ENCODE measurements at regions not wholly inside any gene's neighbourhood (a gene's known extent, or its start where the extent isn't known, plus 50 kb on each side); places are given as distances from the start of the nearest gene placed in this dataset.

- DNase-seq (ENCODE audit: low spot score), result no peak
Observed at GRCh38 chr18:68525091-68525490, 189.8 kb downstream of the TMX3 start.

DNA sequence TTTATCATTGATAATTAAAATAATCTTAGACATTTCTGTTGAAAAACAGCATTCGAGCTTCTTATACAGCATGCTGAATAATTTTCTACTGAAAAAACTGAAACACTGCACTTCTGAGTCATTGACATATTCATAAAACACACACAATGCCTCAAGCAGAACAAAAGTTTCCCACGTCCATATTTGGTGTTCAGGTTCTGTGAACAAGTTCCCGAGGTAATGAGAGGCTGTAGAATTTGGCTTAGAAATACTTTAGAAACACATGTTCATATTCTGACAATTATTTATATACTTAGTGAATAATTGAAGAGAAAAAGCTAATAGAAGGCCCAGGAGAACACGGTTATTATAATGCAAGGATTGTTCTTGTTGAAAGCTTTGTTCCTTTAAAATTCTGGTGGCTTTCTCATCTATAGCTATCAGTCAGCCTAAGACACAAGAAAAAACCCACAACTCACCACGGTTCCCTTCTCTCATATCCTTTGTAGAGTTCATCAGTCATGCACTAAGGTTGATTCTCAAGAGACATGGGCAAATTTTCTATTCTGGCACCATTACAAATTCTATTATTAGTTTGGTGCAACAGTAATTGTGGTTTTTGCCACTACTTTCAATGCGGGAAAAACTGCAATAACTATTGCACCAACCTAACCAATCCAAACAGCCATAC, 194.4 kb downstream of the TMX3 start:
- DNase-seq (ENCODE audit: low spot score), result peak; percentile 1

DNA sequence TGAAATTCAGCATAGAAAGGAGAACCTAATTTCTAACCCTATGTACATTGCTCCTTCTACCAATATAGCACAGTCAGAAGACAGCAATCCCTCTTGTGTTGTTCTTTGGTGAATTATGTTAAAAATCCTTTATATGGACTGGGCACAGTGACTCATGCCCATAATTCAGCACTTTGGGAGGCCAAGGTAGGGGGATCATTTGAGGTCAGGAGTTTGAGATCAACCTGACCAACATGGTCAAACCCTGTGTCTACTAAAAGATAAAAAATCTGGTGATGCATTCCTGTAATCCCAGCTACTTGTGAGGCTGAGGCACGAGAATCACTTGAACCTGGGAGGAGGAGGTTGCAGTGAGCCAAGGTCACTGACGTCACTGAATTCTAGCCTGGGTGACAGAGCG, 195.6 kb downstream of the TMX3 start:
- DNase-seq (ENCODE audit: low spot score), result no peak

DNA sequence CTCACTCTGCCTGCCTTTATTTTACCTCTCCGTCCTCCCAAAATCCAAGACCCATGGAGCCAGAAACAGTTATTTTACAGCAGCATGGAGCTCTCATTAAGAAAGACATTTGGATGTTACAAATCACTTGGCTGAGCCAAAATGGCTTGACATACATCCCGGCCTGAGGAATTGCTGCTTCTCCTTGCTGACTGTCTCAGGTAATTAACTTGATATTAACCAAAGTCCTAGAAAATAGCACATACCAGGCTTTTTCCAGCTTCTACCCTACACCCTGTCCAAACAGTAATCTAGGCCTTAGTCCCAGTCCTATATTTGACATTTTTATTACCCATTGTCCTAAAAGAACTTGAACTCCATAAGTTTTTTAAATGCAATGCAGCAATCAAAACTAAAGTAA, 205.0 kb downstream of the TMX3 start:
- DNase-seq (ENCODE audit: low spot score), result no peak

- no peak for DNase-seq (ENCODE audit: low spot score)
Observed at GRCh38 chr18:68507781-68508180, 207.1 kb downstream of the TMX3 start.

DNA sequence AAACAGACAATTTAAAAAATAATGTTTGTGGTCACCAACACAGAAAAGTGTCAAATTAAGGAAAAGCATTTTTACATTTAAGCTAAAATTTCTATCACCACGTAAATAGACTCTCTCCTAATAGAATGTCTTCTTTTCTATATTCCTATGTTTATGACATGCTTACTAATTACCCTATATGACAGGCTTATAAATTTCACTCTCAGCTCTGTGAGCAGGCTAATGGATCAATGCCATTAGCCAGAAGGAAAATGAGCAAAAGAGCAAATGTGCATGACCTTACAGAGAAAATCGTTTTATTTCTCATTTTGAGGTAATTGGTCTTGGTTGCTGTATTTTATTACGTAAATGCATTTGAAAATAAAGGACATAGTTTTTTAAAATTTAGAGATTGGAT, 209.7 kb downstream of the TMX3 start:
- no peak for DNase-seq (ENCODE audit: low spot score)

DNA sequence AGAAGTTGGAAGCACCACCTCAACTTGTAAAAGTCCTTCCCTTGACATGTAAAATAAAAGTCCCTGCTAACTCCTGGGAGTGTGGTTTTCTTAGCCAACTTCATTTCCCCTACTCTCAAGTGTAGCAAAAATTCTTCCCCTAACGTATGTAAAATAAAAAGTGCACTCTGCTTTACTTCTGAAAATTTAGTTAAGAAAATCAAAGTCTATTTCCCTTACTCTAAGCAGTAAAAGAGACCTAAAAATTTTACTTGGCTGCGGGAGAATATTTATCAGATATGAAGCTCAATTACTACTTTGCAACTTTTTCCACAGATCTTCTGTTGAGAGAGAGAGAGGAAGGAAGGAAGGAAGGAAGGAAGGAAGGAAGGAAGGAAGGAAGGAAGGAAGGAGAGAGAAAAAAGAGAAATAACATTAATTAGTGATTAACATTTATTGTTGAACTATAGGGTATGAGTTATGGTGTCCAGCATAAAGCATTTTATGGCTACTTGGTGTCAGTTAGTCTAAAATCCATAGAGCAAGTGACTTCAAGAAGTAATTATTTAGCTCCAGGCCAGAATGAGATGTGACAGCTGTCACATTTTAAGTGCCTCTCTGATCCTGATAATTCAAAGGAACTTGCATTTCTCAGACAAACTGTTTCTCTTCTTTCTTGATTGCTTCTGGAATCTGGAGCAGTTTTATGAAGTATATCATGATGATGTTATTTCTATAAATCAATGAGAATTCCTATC, 210.3 kb downstream of the TMX3 start:
- no peak for DNase-seq (ENCODE audit: low spot score)

DNA sequence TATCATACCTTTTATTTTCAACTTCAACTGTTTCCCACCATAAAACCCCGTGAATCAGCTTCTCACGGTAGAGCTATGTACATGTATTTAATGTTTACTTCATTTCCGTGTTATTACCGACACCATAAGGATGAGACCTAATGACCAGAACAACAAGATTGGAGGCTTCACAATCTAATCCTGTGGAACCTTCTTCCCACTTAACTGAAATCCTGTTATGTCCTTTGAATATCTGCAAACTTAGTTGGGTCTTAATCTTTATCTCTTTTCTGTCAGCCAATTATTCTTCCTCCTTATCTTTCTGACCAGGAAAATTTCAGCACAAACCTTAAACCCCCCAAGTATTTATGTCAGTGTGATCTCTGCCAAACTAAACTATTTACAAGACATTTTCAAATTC, 214.4 kb downstream of the TMX3 start:
- DNase-seq (ENCODE audit: low spot score), result no peak

- no peak for DNase-seq (ENCODE audit: low spot score)
Observed at GRCh38 chr18:68499141-68499540, 215.8 kb downstream of the TMX3 start.

DNA sequence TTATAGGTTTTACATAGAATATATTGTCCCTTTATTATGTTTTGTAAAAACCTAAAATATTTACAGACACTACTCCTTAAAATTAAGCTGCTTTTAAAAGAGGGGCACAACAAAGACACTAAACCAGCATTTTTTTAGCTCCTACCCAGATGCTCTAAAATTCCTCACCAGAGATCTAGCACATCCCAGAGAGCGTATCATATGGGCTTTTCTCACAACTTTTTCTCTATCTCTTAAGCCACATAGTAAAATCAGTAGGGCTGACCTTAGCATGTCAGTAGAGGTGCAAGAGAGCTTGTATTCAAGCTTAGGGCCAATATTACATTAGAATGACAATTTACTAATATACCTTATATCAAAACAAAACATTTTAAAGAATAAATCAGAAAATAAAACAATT, 216.3 kb downstream of the TMX3 start:
- no peak for DNase-seq (ENCODE audit: low spot score)

- DNase-seq (ENCODE audit: low spot score), result no peak
Observed at GRCh38 chr18:68498185-68498584, 216.7 kb downstream of the TMX3 start.

DNA sequence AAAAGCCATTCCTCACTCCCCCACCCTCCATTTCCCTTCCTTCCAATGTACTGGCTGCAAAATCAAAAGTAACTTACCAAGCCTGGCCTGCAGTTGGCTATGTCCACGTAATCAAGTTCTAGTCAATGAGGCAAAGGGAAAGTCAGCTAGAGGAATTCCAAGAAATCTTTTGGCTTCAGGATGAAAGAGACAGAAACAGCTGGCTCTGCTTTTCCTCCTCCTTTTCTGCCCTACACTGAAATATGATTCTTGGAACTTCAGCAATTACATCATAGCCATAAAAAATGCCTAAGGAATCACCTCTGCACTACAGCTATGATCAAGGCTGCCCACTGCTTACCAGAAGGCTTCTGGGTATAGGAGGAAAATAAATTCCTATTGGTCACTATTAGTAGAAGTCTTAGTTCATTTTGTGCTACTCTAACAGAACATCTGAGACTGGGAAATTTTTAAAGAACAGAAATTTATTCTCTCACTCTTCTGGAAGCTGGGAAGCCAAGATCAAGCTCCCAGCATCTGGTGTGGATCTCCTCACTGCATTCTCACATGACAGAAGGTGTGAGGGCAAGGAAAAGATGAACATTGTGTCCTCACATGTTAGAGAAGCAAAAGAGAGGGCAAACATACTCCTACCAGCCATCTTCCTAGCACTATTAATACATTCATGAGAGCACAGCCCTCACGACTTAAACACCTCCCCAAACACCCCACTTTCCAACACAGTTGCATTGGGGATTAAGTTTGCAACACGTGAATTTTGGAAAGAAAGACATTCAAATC, 219.9 kb downstream of the TMX3 start:
- DNase-seq (ENCODE audit: low spot score), result no peak

DNA sequence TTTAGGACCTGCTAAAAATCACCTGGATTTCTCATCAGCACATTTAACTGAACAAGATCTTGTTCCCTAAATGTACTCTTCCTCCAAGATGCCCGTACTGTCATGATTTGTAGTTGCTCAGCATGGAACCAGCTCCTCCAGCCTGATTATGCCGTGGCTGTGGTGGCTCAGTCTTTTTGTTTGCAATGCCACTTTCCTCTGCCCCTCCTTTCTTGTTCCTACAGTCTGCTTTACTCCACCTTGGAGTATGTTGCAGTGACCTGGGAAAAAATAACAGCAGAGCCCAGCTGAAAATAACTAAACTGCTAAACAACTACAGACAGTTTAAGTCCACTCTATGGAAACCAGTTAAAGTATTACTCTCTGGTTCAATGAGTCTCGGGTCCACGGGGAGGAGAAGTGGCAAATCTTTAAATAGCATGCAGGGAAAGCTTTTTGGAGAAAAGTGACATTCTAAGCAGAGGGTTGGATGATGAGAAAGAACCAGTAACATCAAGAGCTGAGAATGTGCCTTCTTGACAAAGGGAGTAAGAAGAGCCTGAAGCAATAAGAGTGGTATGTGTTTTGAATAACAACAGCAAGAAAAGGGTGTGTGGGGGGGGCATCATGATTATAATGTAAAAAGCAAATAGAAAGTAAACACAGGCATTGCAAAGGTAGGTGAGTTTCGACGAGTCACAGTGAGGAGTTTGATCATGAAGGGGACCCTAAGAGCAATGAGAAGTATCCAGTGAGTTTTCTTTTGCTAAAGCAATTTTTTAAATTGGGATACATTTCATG, 225.7 kb downstream of the TMX3 start:
- DNase-seq (ENCODE audit: low spot score), result no peak

DNA sequence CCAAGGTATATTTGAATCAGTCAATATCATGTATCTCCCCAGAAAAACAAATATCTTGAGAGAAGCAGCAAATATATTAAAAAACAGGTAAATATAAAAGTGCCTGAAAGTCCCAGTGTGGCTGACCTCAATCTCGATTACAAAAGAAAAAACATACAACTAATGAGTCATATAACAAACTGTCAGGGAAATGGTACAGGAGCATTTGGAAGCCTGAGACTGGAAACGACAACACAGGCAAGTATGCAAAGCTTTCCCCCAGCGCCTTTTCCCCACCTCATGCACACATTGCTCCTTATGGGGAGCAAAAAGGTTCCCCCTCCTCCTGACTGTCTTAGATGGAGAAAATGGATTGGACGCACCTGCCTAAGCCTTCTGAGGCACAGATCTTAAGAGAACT, 230.7 kb downstream of the TMX3 start:
- no peak for DNase-seq (ENCODE audit: low spot score)

- no peak for DNase-seq (ENCODE audit: low spot score)
Observed at GRCh38 chr18:68482815-68483214, 232.1 kb downstream of the TMX3 start.

GRCh38 chr18:68480196-68480595, 234.7 kb downstream of the TMX3 start:
- DNase-seq (ENCODE audit: low spot score), result no peak

DNA sequence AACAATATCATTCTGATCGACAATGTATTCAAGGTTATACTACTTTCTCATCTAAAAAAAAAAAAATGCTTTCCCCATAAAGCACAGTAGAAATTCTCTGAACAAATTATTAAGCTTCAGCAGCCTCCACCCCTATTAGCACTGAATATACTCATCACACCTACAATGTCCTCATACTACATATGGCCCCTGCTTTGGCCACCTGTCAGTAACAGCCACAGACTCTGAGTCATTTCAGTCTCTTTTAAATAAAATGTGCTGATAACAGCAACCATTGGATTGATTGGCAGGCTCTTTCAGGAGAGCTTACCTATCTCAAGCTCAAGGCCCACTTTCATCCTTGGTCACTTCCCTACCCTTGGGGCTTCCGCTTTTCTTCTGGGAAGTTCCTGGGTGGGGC, 236.7 kb downstream of the TMX3 start:
- DNase-seq (ENCODE audit: low spot score), result no peak

GRCh38 chr18:68475883-68476282, 239.0 kb downstream of the TMX3 start:
- no peak for DNase-seq (ENCODE audit: low spot score)

DNA sequence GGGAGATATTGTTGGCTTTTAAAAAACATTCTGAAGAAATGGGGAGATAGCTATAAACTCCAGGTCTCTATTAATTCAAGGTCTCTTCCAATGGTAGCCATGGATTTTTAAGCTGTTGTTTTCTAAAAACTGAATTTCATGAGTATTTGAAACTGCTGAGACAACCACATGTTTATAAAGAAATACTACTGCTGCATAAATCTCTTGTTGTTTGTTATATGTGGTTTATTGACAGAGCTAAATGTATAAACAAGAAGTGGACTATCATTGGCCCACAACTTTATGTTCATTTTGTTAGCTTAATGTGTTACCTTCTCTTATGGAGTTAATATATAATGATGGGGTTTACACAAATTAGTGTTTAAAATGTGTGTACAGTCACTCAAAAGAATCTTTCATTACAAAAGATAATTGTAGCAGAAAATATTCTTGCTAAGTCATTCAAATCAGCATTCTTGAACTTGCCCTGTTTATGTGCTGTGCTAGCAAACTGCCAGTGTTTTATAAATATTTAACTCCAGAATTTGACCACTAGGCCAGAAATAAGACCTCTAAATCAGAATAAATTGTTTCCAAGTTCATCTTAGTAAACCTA, 242.1 kb downstream of the TMX3 start:
- DNase-seq (ENCODE audit: low spot score), result no peak

DNA sequence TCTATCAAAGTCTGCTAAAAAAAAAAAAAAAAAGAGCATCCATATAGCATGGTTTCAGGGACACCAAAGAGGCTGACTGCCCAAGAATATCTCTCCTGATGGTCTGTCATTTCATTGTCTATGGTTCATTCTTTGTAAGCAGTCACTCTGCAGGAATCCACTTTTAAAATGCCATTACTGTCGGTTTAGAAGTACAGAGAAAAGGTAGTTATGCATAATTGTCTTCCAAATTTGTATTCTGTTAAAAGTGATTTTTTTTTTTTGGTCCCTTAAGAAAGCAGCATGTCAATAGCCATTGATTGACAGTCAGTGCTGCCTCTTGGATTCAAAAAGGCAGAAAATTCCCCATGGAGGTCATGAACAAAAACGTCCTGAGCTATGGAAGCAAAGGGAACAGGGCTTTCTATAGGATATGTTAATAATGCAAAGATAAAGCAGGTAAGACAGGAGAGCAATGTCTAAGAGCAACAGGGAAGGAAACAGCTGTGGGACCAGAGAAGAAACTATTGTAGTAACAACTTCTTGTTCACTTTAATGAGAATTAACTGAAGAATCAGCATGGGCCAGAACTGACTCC, 245.8 kb downstream of the TMX3 start:
- DNase-seq (ENCODE audit: low spot score), result no peak

DNA sequence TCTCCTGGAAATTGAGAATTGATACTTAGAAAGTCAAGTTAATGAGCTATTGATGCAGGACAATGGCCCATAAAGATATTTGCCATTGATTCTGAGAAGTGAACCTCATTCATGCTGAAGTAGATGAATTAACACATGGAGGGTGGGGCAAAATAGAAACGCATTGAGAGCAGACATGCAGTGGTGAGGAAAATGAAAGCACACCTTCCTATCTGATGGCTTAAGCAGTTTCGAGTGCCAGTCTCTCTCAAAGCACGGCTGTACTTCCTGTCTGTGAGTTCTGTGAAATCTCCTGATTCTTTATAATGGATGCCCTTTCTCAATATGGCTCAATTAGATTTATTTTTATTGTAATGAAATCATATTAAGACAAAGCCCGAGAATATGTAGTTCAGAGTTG, 247.0 kb downstream of the TMX3 start:
- DNase-seq (ENCODE audit: low spot score), result no peak

- no peak for DNase-seq (ENCODE audit: low spot score)
Observed at GRCh38 chr18:68467329-68467728, 247.6 kb downstream of the TMX3 start.
